SJSA1 (cell line): ENCODE measurements at regions not wholly inside any gene's neighbourhood (a gene's known extent, or its start where the extent isn't known, plus 50 kb on each side); places are given as distances from the start of the nearest gene placed in this dataset.
A peak's percentile ranks its signal among the peaks of the same experiment; 100 is the strongest.
"Not testable (repeated sequence)": the region's sequence is repeated elsewhere in the genome, so short reads cannot be mapped to it uniquely, and the experiment has no call there.

Source experiments
- DNase-seq, 2 experiments: peaks; one replicate each; pipeline ENCODE4 v3.0.0-alpha.2; 2015 to 2020; ENCODE audit warnings: low spot score in 2 of 2, low read depth in 1 of 2
- H3K27ac ChIP-seq: fragments of 250-450 bp; sonication (Bioruptor Pico); 2 replicates; pipeline ENCODE4 v1.5.1; 2020; ENCODE audit warnings: mild to moderate bottlenecking, moderate library complexity
- H3K27me3 ChIP-seq: fragments of 250-450 bp; sonication (Bioruptor Pico); replicated peaks from 2 replicates; pipeline ENCODE4 v1.5.1; 2020; ENCODE audit warnings: mild to moderate bottlenecking, moderate library complexity
- H3K36me3 ChIP-seq: fragments of 250-450 bp; sonication (Bioruptor Pico); 2 replicates; pipeline ENCODE4 v1.5.1; 2020; ENCODE audit warnings: mild to moderate bottlenecking
- H3K4me1 ChIP-seq: fragments of 250-450 bp; sonication (Bioruptor Pico); replicated peaks from 2 replicates; pipeline ENCODE4 v1.6.1; 2021; ENCODE audit warnings: mild to moderate bottlenecking
- H3K4me3 ChIP-seq: fragments of 250-450 bp; sonication (Bioruptor Pico); 2 replicates; pipeline ENCODE4 v1.5.1; 2020; ENCODE audit warnings: mild to moderate bottlenecking
- H3K9me3 ChIP-seq: fragments of 250-450 bp; sonication (Bioruptor Pico); replicated peaks from 2 replicates; pipeline ENCODE4 v1.5.1; 2020; ENCODE audit warnings: mild to moderate bottlenecking

- no peak overlapping the region for H3K27ac ChIP-seq
- H3K4me1 ChIP-seq = peaks cover 77% of the 10 kb centered on the region
- no peak overlapping the region for H3K4me3 ChIP-seq
- H3K27me3 ChIP-seq = no peaks in the 10 kb centered on the region
- DNase-seq = no peak
- no peaks in the 10 kb centered on the region for H3K9me3 ChIP-seq
- no peaks in the 10 kb centered on the region for H3K36me3 ChIP-seq
Observed at GRCh38 chr13:106101201-106101600, 434.3 kb downstream of the EFNB2 start.

GRCh38 chr13:106100171-106100919 lies 435.1 kb downstream of the EFNB2 start:
- no peaks in the 10 kb centered on the region for H3K36me3 ChIP-seq
- no peak overlapping the region for H3K27ac ChIP-seq
- no peak overlapping the region for H3K4me3 ChIP-seq
- no peaks in the 10 kb centered on the region for H3K27me3 ChIP-seq
- peaks cover 74% of the 10 kb centered on the region for H3K4me1 ChIP-seq
- DNase-seq = peak in 1 of 2 experiments; percentile 50
- no peaks in the 10 kb centered on the region for H3K9me3 ChIP-seq

GRCh38 chr13:106099765-106100164 lies 435.7 kb downstream of the EFNB2 start:
- Histone ChIP-seq H3K4me3 (no peak overlapping the region), H3K4me1 (peaks cover 69% of the 10 kb centered on the region), H3K27me3 (no peaks in the 10 kb centered on the region), H3K36me3 (no peaks in the 10 kb centered on the region), H3K27ac (no peak overlapping the region), H3K9me3 (no peaks in the 10 kb centered on the region)
- no peak for DNase-seq

- peaks cover 64% of the 10 kb centered on the region for H3K4me1 ChIP-seq
- no peaks in the 10 kb centered on the region for H3K36me3 ChIP-seq
- H3K27ac ChIP-seq = no peak overlapping the region
- DNase-seq = no peak
- H3K9me3 ChIP-seq = no peaks in the 10 kb centered on the region
- H3K4me3 ChIP-seq = no peak overlapping the region
- no peaks in the 10 kb centered on the region for H3K27me3 ChIP-seq
Observed at GRCh38 chr13:106098778-106099177, 436.7 kb downstream of the EFNB2 start.

- H3K4me3 ChIP-seq = no peak overlapping the region
- no peak for DNase-seq
Observed at GRCh38 chr13:106096661-106097092, 438.8 kb downstream of the EFNB2 start.

GRCh38 chr13:106095919-106096318 lies 439.5 kb downstream of the EFNB2 start:
- H3K36me3 ChIP-seq = no peaks in the 10 kb centered on the region
- H3K4me3 ChIP-seq = no peak overlapping the region
- H3K27ac ChIP-seq = no peak overlapping the region
- no peaks in the 10 kb centered on the region for H3K27me3 ChIP-seq
- peaks cover 39% of the 10 kb centered on the region for H3K4me1 ChIP-seq
- DNase-seq = no peak
- no peaks in the 10 kb centered on the region for H3K9me3 ChIP-seq

More at GRCh38 chr13:106096661-106097092, 438.8 kb downstream of the EFNB2 start:
- H3K9me3 ChIP-seq = no peaks in the 10 kb centered on the region
- H3K27me3 ChIP-seq = no peaks in the 10 kb centered on the region
- no peaks in the 10 kb centered on the region for H3K36me3 ChIP-seq
- H3K27ac ChIP-seq = no peak overlapping the region
- H3K4me1 ChIP-seq = peaks cover 47% of the 10 kb centered on the region

GRCh38 chr13:106095406-106095805 lies 440.1 kb downstream of the EFNB2 start:
- no peak overlapping the region for H3K27ac ChIP-seq
- H3K27me3 ChIP-seq = no peaks in the 10 kb centered on the region
- no peaks in the 10 kb centered on the region for H3K36me3 ChIP-seq
- peaks cover 34% of the 10 kb centered on the region for H3K4me1 ChIP-seq
- no peak overlapping the region for H3K4me3 ChIP-seq
- DNase-seq = no peak
- no peaks in the 10 kb centered on the region for H3K9me3 ChIP-seq

- no peak overlapping the region for H3K27ac ChIP-seq
- H3K4me3 ChIP-seq = no peak overlapping the region
- 0 out of 2 replicates have a peak, but pooled peaks cover 4% of the 10 kb centered on the region for H3K4me1 ChIP-seq
- no peak for DNase-seq
- H3K9me3 ChIP-seq = no peaks in the 10 kb centered on the region
- H3K27me3 ChIP-seq = no peaks in the 10 kb centered on the region
- H3K36me3 ChIP-seq = no peaks in the 10 kb centered on the region
Observed at GRCh38 chr13:106090001-106090400, 445.5 kb downstream of the EFNB2 start.

- no peak for DNase-seq
- Histone ChIP-seq H3K4me3 (no peak overlapping the region), H3K27me3 (no peaks in the 10 kb centered on the region), H3K4me1 (0 out of 2 replicates have a peak, but pooled peaks cover 4% of the 10 kb centered on the region), H3K36me3 (no peaks in the 10 kb centered on the region), H3K9me3 (no peaks in the 10 kb centered on the region), H3K27ac (no peak overlapping the region)
Observed at GRCh38 chr13:106089261-106089980, 446.0 kb downstream of the EFNB2 start.

- Histone ChIP-seq H3K36me3 (no peaks in the 10 kb centered on the region), H3K9me3 (no peaks in the 10 kb centered on the region), H3K4me1 (peaks cover 5% of the 10 kb centered on the region), H3K27me3 (no peaks in the 10 kb centered on the region), H3K4me3 (no peak overlapping the region), H3K27ac (no peak overlapping the region)
- no peak for DNase-seq
Observed at GRCh38 chr13:106088085-106088484, 447.4 kb downstream of the EFNB2 start.

- Histone ChIP-seq H3K9me3 (no peaks in the 10 kb centered on the region), H3K4me1 (peaks cover 5% of the 10 kb centered on the region), H3K4me3 (no peak overlapping the region), H3K27ac (no peak overlapping the region), H3K36me3 (no peaks in the 10 kb centered on the region), H3K27me3 (no peaks in the 10 kb centered on the region)
- no peak for DNase-seq
Observed at GRCh38 chr13:106087201-106087600, 448.3 kb downstream of the EFNB2 start.

GRCh38 chr13:106083620-106084350 lies 451.7 kb downstream of the EFNB2 start:
- Histone ChIP-seq H3K36me3 (no peaks in the 10 kb centered on the region), H3K27ac (no peak overlapping the region), H3K9me3 (0 out of 2 replicates have a peak, but pooled peaks cover 6% of the 10 kb centered on the region), H3K4me3 (no peak overlapping the region), H3K27me3 (no peaks in the 10 kb centered on the region), H3K4me1 (peaks cover 5% of the 10 kb centered on the region)
- peak; percentile 72 to 79 for DNase-seq

GRCh38 chr13:106081221-106081620 lies 454.2 kb downstream of the EFNB2 start:
- DNase-seq, H3K4me3 ChIP-seq, H3K4me1 ChIP-seq, H3K9me3 ChIP-seq, H3K27me3 ChIP-seq, H3K27ac ChIP-seq, H3K36me3 ChIP-seq: not testable (repeated sequence)

- Histone ChIP-seq H3K4me3 (no peak overlapping the region), H3K36me3 (no peaks in the 10 kb centered on the region), H3K4me1 (no peaks in the 10 kb centered on the region), H3K9me3 (0 out of 2 replicates have a peak, but pooled peaks cover 6% of the 10 kb centered on the region), H3K27ac (no peak overlapping the region), H3K27me3 (0 out of 2 replicates have a peak, but pooled peaks cover 3% of the 10 kb centered on the region)
- no peak for DNase-seq
Observed at GRCh38 chr13:106078191-106078590, 457.3 kb downstream of the EFNB2 start.
